A549 (cell line): ENCODE measurements at regions not wholly inside any gene's neighbourhood (a gene's known extent, or its start where the extent isn't known, plus 50 kb on each side); places are given as distances from the start of the nearest gene placed in this dataset.

Source experiments
- ATAC-seq, 2 experiments: fragments of 200-7000 bp in 1 of 2; fragments of >200 bp in 1 of 2; cut with Nextera tagmentation in 1 of 2; cut with Tn5 transposase in 1 of 2; 3 replicates each; pipeline versions ENCODE4 v1.8.0 to v1.9.1; 2018 to 2020; ENCODE audit warnings: mild to moderate bottlenecking in 1 of 2, moderate library complexity in 1 of 2
- CTCF ChIA-PET: fragments of 300-600 bp; sonication (Branson Sonifier 250); formaldehyde crosslinking; extraction: SDS; loops from one replicate; lab custom pipeline; 2021; ENCODE audit warnings: antibody characterized with exemption, inconsistent platforms; lab: Yijun Ruan, JAX
- POLR2A ChIA-PET: fragments of 350-600 bp; formaldehyde crosslinking; extraction: SDS; loops from one replicate; lab custom pipeline; 2021; ENCODE audit warnings: antibody characterized with exemption, inconsistent platforms; lab: Yijun Ruan, JAX
- DNase-seq, 2 experiments: peaks; one replicate each; pipeline versions ENCODE4 v3.0.0 to v3.0.0-alpha.2; 2011 to 2016; ENCODE audit warnings: low read depth in 1 of 2, low spot score in 1 of 2
- FAIRE-seq: peaks from 2 replicates; lab custom pipeline; 2011; peaks lifted over from hg19 to GRCh38; lab: Jason Lieb, UNC
- H3K27ac ChIP-seq, 2 experiments: fragments of >200 bp; sonication (Bioruptor Twin); formaldehyde crosslinking; 3 replicates each; pipeline ENCODE4 v1.5.1; 2016 to 2017
- H3K4me1 ChIP-seq: fragments of >200 bp; sonication (Bioruptor Twin); formaldehyde crosslinking; 3 replicates; pipeline ENCODE4 v1.6.1; 2016
- H3K4me2 ChIP-seq: fragments of >200 bp; sonication (Bioruptor Twin); formaldehyde crosslinking; 3 replicates; pipeline ENCODE4 v1.6.1; 2016
- H3K4me3 ChIP-seq: fragments of >200 bp; sonication (Bioruptor Twin); formaldehyde crosslinking; 3 replicates; pipeline ENCODE4 v1.5.1; 2016
- H3K9me3 ChIP-seq: fragments of >200 bp; sonication (Bioruptor Twin); formaldehyde crosslinking; 3 replicates; pipeline ENCODE4 v1.6.1; 2016
- CBX8 ChIP-seq: fragments of 200-600 bp; sonication (generic); IDR thresholded peaks from 2 replicates; pipeline ENCODE4 v1.6.1; 2016
- EHMT2 ChIP-seq: fragments of 200-600 bp; sonication (generic); IDR thresholded peaks from 2 replicates; pipeline ENCODE4 v1.6.1; 2016; ENCODE audit warnings: antibody characterized with exemption, low read depth, mild to moderate bottlenecking, moderate library complexity
- EP300 ChIP-seq, 2 experiments: fragments of >200 bp; sonication (Bioruptor Twin); formaldehyde crosslinking; IDR thresholded peaks; 2 replicates in 1 of 2; 3 replicates in 1 of 2; pipeline ENCODE4 v1.6.1; 2016 to 2017
- GATA3 ChIP-seq: IDR thresholded peaks from 2 replicates; pipeline ENCODE4 v1.6.1; 2012; ENCODE audit warnings: borderline replicate concordance
- HOXA7 ChIP-seq: fragments of 250-450 bp; sonication (Bioruptor Pico); IDR thresholded peaks from 2 replicates; pipeline ENCODE4 v1.5.0; 2020; ENCODE audit warnings: mild to moderate bottlenecking, moderate library complexity
- HOXB5 ChIP-seq: fragments of 250-450 bp; sonication (Bioruptor Pico); IDR thresholded peaks from 2 replicates; pipeline ENCODE4 v1.5.0; 2020; ENCODE audit warnings: mild to moderate bottlenecking, moderate library complexity
- MAZ ChIP-seq: fragments of 150-350 bp; IDR thresholded peaks from 2 replicates; pipeline ENCODE4 v1.6.1; 2014; ENCODE audit warnings: antibody characterized with exemption, low read depth, low read length, borderline replicate concordance
- RAD21 ChIP-seq, 2 experiments: fragments of >200 bp in 1 of 2; sonication (Bioruptor Twin) in 1 of 2; formaldehyde crosslinking in 1 of 2; IDR thresholded peaks in 1 of 2; conservative IDR thresholded peaks in 1 of 2; 2 replicates in 1 of 2; 3 replicates in 1 of 2; pipeline ENCODE4 v1.6.1; 2012 to 2018; ENCODE audit warnings: inconsistent platforms in 1 of 2
- RCOR1 ChIP-seq: fragments of 150-350 bp; IDR thresholded peaks from 2 replicates; pipeline ENCODE4 v1.6.1; 2014; ENCODE audit warnings: antibody characterized with exemption, low read length, low read depth
- RFX5 ChIP-seq: fragments of 450-650 bp; IDR thresholded peaks from 2 replicates; pipeline ENCODE4 v1.7.1; 2014; ENCODE audit warnings: antibody characterized with exemption, mild to moderate bottlenecking, moderate library complexity
- RNF2 ChIP-seq: fragments of 200-600 bp; sonication (generic); IDR thresholded peaks from 2 replicates; pipeline ENCODE4 v1.6.1; 2016; ENCODE audit warnings: low read depth, mild to moderate bottlenecking, antibody characterized with exemption, moderate library complexity, borderline replicate concordance
- TFCP2L1 ChIP-seq: fragments of 250-450 bp; sonication (Bioruptor Pico); IDR thresholded peaks from 2 replicates; pipeline ENCODE4 v1.5.0; 2021; ENCODE audit warnings: mild to moderate bottlenecking
- ZFP36 ChIP-seq: fragments of 450-650 bp; IDR thresholded peaks from 2 replicates; pipeline ENCODE4 v1.6.1; 2014; ENCODE audit warnings: borderline replicate concordance; ENCODE audit not compliant: partially characterized antibody
- ZNF302 ChIP-seq: fragments of 250-450 bp; sonication (Bioruptor Pico); IDR thresholded peaks from 2 replicates; pipeline ENCODE4 v1.9.0; 2021; ENCODE audit warnings: inconsistent platforms, mild to moderate bottlenecking, moderate library complexity
- WGBS: methylation state at CpG from one replicate; pipeline ENCODE4 v1.1.6; 2017; ENCODE audit errors: missing lambda C conversion rate; 5-methylcytosine and 5-hydroxymethylcytosine counted together
- TF ChIP-seq, protein P1 (sequence below): fragments of >200 bp; sonication (Bioruptor Twin); formaldehyde crosslinking; IDR thresholded peaks from 3 replicates; pipeline ENCODE4 v1.6.1; 2016
- TF ChIP-seq, protein P2 (sequence below): IDR thresholded peaks from 2 replicates; pipeline ENCODE4 v1.6.1; 2012
- TF ChIP-seq, protein P3 (sequence below): fragments of 150-350 bp; IDR thresholded peaks from 2 replicates; pipeline ENCODE4 v1.6.1; 2014; ENCODE audit warnings: low read depth, mild to moderate bottlenecking, low read length
- TF ChIP-seq, protein P4 (sequence below): fragments of 200-600 bp; sonication (generic); IDR thresholded peaks from 2 replicates; pipeline ENCODE4 v1.6.1; 2016; ENCODE audit warnings: antibody characterized with exemption, mild to moderate bottlenecking, moderate library complexity
- TF ChIP-seq, protein P5 (sequence below): IDR thresholded peaks from 2 replicates; pipeline ENCODE4 v1.6.1; 2012
- TF ChIP-seq, protein P6 (sequence below): fragments of 450-650 bp; IDR thresholded peaks from 2 replicates; pipeline ENCODE4 v1.6.1; 2014; ENCODE audit warnings: antibody characterized with exemption

DNA sequence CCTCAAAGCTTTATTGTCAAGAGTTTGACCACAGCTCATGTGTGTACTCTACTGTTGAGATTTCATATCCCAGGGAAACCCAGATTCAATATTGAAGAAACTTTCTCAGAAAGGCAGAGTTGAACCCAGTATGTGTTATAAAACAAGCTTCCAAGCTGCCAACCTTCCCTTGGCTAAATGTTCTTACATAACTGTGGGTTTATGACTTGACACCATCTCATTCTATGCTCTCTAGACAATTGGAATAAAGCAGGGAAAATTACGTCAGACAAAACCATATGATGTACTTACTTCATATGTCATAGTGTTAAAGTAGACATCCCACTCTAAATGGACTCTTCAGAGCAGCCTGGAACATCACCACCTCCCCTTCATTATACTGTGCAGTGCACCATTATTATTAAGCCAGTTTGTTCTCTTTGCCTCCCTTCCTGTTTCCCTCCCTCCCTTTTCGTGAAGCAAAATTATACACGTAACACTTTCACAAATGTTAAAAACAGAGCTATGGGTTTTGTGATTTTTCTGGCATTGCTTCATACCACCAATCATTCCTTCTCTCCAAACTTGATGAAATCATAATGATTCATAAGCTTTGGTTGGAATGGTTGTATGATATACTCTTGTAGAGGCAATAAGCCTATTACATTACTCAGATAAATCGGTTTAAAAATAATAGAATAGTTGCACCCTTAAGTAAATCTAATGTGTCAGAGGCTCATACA lies 507.2 kb downstream of the LTN1 start:
- ChIA-PET CTCF (no interaction called here), POLR2A (no interaction called here)
- 27% methylated on average over 4 of the region's 4 CpGs for WGBS
- no peaks in the 10 kb centered on the region for H3K9me3 ChIP-seq
- H3K27ac ChIP-seq, result no peak overlapping the region
- no peak for TF ChIP-seq GATA3
- TF ChIP-seq RAD21 (conservative IDR thresholded peaks at IDR 0.05 in 1 of 2, IDR thresholded peaks at IDR 0.05 in 1 of 2), result no peak
- TF ChIP-seq, protein P1, sequence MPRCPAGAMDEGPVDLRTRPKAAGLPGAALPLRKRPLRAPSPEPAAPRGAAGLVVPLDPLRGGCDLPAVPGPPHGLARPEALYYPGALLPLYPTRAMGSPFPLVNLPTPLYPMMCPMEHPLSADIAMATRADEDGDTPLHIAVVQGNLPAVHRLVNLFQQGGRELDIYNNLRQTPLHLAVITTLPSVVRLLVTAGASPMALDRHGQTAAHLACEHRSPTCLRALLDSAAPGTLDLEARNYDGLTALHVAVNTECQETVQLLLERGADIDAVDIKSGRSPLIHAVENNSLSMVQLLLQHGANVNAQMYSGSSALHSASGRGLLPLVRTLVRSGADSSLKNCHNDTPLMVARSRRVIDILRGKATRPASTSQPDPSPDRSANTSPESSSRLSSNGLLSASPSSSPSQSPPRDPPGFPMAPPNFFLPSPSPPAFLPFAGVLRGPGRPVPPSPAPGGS, result no peak
- TF ChIP-seq, protein P2, sequence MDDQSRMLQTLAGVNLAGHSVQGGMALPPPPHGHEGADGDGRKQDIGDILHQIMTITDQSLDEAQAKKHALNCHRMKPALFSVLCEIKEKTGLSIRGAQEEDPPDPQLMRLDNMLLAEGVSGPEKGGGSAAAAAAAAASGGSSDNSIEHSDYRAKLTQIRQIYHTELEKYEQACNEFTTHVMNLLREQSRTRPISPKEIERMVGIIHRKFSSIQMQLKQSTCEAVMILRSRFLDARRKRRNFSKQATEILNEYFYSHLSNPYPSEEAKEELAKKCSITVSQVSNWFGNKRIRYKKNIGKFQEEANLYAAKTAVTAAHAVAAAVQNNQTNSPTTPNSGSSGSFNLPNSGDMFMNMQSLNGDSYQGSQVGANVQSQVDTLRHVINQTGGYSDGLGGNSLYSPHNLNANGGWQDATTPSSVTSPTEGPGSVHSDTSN, result no peak
- no peak for TF ChIP-seq ZFP36
- TF ChIP-seq, protein P3, sequence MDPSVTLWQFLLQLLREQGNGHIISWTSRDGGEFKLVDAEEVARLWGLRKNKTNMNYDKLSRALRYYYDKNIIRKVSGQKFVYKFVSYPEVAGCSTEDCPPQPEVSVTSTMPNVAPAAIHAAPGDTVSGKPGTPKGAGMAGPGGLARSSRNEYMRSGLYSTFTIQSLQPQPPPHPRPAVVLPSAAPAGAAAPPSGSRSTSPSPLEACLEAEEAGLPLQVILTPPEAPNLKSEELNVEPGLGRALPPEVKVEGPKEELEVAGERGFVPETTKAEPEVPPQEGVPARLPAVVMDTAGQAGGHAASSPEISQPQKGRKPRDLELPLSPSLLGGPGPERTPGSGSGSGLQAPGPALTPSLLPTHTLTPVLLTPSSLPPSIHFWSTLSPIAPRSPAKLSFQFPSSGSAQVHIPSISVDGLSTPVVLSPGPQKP, result no peak
- no peak for TF ChIP-seq EP300 (IDR thresholded peaks at IDR 0.05)
- TF ChIP-seq RNF2, result no peak
- TF ChIP-seq, protein P4, sequence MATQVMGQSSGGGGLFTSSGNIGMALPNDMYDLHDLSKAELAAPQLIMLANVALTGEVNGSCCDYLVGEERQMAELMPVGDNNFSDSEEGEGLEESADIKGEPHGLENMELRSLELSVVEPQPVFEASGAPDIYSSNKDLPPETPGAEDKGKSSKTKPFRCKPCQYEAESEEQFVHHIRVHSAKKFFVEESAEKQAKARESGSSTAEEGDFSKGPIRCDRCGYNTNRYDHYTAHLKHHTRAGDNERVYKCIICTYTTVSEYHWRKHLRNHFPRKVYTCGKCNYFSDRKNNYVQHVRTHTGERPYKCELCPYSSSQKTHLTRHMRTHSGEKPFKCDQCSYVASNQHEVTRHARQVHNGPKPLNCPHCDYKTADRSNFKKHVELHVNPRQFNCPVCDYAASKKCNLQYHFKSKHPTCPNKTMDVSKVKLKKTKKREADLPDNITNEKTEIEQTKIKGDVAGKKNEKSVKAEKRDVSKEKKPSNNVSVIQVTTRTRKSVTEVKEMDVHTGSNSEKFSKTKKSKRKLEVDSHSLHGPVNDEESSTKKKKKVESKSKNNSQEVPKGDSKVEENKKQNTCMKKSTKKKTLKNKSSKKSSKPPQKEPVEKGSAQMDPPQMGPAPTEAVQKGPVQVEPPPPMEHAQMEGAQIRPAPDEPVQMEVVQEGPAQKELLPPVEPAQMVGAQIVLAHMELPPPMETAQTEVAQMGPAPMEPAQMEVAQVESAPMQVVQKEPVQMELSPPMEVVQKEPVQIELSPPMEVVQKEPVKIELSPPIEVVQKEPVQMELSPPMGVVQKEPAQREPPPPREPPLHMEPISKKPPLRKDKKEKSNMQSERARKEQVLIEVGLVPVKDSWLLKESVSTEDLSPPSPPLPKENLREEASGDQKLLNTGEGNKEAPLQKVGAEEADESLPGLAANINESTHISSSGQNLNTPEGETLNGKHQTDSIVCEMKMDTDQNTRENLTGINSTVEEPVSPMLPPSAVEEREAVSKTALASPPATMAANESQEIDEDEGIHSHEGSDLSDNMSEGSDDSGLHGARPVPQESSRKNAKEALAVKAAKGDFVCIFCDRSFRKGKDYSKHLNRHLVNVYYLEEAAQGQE, result no peak
- H3K4me3 ChIP-seq, result no peak overlapping the region
- ATAC-seq, result no peak
- H3K4me2 ChIP-seq, result no peak overlapping the region
- FAIRE-seq, result no peak
- DNase-seq, result no peak
- H3K4me1 ChIP-seq, result no peaks in the 10 kb centered on the region

DNA sequence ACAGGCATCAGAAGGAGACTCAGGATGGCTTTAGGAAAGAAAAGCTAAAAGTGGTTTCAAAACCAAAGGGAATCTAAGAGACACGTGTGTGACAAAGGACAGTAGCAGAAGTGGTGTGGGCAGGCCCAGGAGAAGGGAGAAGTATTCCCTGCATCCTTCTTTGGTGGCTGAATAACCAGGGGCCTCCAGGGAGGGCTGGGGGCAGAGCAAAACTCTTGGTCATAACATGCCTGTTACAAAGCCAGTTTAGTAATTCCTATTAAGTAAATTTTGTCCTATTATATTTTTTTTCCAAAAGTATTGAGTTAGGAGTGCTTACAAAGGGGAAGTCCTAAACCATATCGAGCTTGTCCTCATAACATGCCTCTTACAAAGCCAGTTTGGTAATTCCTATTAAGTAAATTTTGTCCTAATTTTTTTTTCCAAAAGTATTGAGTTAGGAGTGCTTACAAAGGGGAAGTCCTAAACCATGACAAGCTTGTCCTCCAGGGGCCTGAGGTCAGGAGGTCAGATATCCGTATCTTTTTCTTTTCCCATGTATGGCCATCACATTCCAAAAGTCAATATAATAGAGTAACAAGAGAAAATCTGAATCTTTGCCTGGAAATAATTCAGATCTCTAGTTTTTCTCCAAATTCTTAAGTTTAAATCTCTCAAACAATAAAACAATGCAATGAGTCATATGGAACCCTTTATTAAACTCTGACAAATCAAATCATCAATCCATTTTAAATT lies 509.2 kb downstream of the LTN1 start:
- POLR2A ChIA-PET, result no interaction called here
- no peaks in the 10 kb centered on the region for H3K9me3 ChIP-seq

More for the DNA sequence above, 509.2 kb downstream of the LTN1 start:
- CTCF ChIA-PET, result no interaction called here
- Histone ChIP-seq H3K4me1 (no peaks in the 10 kb centered on the region), H3K4me3 (no peak overlapping the region), H3K4me2 (no peak overlapping the region)
- WGBS, result 6% methylated on average over 3 of the region's 3 CpGs
- TF ChIP-seq, protein P2, result no peak
- TF ChIP-seq CBX8 (no peak), TFCP2L1 (CRISPR knock-in tag) (no peak), ZNF302 (no peak), EP300 (IDR thresholded peaks at IDR 0.05) (no peak), MAZ (no peak), EHMT2 (no peak), HOXB5 (no peak), RCOR1 (no peak), HOXA7 (CRISPR knock-in tag) (no peak), RFX5 (no peak)
- TF ChIP-seq, protein P5, sequence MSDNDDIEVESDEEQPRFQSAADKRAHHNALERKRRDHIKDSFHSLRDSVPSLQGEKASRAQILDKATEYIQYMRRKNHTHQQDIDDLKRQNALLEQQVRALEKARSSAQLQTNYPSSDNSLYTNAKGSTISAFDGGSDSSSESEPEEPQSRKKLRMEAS, result no peak
- TF ChIP-seq, protein P6, sequence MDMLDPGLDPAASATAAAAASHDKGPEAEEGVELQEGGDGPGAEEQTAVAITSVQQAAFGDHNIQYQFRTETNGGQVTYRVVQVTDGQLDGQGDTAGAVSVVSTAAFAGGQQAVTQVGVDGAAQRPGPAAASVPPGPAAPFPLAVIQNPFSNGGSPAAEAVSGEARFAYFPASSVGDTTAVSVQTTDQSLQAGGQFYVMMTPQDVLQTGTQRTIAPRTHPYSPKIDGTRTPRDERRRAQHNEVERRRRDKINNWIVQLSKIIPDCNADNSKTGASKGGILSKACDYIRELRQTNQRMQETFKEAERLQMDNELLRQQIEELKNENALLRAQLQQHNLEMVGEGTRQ, result no peak
- TF ChIP-seq, protein P1, result no peak
- TF ChIP-seq, all 56 proteins: peak for 0
- DNase-seq, result no peak
- no peak for ATAC-seq
- FAIRE-seq, result no peak
- H3K27ac ChIP-seq, result no peak overlapping the region
